GF-D8 (cell line): ENCODE measurements at regions not wholly inside any gene's neighbourhood (a gene's known extent, or its start where the extent isn't known, plus 50 kb on each side); places are given as distances from the start of the nearest gene placed in this dataset.

ENCODE experiments used
- DNase-seq: peaks from one replicate; lab custom pipeline; 2025; lab: John Stamatoyannopoulos, UW

DNA sequence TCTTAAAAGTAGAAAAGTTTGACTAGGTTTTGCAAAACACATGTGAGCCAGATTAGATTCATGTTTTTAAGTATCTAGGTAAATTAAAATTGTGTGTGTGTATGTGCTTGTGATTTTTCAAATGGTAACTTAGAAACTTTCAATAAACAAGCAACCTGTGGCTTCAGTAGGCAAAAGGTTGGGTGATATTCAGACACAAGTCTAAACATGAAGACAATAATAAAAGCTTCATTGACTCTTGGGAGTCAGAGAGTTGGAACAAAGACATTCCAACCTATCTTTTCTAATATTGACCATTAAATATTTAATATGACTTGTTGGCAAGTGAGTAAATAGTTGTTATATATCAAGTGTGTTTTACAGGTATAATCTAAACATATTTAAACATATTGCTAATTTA is 1049.6 kb upstream of the ADGRL4 start:
- DNase-seq: no peak

DNA sequence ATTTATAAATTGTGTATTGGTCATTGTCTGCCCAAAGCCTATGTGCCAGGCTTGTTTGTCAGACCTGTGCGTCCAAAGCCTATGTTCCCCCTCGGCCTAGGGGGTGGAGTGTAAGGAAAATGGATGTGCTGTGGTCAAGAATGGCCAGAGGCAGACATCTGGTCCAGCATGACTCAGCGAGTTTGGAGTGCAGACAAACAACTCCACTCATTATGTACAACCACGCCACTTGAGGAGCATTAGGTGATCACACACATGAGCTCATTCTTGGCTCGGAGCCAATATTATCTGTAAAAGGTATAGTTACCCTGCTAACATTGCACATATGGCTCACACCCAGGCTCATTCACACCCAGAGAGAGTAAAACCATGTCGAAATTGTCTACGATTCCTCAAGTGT is 1047.6 kb upstream of the ADGRL4 start:
- no peak for DNase-seq

DNA sequence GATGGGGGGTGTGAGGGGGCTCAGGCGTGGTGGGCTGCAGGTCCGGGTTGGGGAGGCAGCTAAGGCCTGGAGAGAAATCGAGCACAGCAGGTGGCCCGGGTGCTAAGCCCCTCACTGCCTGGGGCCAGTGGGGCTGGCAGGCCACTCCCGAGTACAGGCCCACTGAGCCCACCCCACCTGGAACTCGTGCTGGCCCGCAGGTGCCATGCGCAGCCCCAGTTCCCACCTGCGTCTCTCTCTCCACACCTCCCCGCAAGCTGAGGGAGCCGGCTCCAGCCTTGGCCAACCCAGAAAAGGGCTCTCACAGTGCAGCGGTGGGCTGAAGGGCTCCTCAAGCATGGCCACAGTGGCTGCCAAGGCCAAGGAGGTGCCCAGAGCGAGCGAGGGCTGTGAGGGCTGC is 1047.1 kb upstream of the ADGRL4 start:
- no peak for DNase-seq

DNA sequence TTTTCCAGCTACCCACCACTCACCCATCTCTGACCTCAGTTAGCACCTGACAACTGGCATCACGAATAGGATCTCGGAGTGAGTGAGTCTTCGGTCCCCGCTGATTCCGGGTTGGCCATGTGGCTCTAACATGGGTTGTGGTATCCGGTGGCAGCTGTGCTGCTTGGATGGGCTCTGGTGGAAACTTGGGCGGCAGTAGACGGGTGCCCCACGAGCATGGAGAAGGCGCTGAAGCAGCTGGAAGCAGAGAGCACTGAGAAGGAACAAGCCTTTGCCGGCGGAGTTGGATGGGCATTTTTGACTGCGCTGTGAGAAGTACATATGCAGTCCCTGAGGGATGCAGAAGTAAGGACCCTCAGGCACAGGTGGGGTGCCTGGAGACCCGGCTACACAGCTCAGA is 1044.0 kb upstream of the ADGRL4 start:
- no peak for DNase-seq

DNA sequence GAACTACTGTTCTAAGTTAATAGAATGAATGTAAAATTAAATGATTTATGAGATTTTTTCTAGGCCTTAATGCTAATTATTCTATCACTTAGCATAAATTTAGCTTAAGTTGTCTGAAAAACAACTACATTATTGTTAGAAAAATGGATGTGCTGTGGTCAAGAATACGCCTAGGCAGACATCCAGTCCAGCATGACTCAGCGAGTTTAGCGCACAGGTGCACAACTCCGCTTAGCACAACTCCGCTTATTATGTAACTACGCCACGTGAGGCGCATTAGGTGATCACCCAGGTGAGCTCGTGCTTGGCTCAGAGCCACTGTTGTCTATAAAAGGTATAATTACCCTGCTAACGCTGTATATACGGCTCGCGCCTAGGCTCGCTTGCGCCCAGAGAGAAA is 1043.6 kb upstream of the ADGRL4 start:
- DNase-seq: no peak

DNA sequence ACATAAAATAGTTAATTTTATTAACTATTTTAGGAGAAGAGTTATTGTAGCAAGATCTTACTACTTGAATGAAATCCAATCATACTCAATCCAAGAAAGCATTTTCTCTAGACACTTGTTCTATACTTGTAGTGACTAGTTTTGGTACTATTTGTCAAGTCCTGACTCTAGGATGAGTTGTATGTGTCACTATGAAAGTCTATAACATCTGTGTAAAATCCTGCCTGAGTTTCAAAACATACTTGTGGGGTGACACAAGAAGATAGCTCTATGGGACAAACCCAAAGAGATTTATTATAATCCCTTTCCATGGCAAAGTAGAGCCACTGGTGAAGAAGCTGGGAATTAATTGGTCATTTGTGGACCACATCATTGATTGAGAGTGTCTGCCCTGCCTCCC is 1042.2 kb upstream of the ADGRL4 start:
- DNase-seq: no peak

DNA sequence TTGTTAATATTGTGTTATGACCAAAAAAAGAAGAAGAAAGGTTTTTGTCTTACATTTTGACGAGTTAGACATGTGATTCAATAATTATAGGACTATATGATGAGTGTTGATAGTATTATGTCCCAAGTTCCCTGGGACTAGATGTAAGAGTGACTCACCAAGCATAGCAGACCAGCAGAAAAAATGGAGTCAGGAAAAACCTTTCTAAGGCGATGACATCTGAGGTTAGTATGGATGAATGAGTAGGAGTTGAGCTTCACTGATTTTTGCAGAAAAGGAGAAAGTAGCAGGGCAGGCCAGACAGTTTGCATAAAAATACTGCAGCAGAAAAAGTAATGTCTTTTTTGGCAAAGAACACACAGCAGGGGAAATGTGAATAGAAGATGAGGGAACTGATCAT is 1041.3 kb upstream of the ADGRL4 start:
- DNase-seq: no peak

DNA sequence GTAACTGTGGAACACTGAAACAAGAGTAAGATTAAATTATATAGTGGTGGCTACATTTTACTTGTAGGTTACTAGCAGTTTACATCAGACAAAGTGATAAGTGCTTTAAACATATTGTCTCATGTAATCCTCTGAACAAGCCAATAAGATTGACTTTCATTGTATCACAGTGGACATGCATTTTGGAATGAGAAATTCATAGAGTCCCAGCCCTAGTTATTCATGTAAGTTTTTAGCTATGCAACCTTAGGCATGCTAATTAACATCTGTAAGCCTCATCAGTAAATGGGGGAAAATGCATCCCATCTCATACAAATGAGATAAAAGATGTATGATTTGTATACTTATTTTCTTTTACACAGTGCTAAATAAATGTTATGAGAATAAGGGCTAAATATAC is 1038.1 kb upstream of the ADGRL4 start:
- DNase-seq: no peak

DNA sequence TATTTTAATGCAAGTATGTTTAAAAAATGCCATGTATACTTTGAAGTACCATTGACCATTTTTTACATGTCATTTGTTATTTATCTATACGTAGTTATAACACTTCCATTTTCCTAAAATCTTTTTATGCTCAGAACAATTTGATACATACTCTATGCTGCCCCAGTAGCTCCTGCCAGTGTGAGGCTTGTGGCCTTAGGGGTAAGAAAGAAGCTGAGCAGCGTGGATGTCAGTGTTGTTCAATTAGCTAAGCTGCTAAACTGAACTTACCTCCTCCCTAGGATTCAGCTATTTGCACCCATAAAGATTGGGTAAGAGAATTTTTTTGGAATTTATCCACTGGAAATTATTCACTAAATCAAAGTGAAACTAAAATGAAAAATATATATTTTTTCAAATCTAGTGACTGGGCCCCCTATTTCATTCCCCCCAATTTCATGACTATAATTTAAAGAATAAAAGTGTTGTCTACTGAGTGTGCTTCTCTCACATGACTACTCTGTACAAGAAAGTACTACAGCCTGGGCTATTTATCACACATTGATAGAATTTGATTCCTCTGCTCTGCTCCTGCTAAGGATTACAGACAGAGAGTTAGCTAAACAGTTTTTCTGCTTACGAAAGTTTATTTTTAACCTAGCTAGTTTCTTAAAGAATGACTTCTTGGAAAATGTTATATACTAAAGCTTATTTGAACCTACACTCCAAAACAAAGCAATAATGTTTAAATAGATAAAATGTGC is 1030.3 kb upstream of the ADGRL4 start:
- no peak for DNase-seq

DNA sequence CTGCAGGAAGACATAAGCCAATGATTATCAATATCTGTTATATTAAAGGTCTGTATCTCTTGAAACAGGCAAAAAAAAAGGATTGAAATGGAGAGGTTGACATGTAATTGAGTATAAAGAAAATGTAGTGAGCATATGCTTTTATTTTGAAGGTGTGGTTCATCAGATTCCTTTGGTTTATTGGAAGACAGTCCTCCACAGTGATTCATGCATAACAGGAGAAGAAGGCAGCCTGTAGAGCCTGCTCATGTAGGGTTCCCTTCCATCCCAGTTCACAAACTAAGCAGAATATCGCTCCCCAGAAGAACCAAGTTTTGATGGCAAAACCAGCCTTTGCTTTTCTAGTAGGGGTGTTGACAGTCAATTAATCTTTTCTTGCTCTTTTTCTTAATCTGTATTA is 1016.8 kb upstream of the ADGRL4 start:
- DNase-seq: no peak

DNA sequence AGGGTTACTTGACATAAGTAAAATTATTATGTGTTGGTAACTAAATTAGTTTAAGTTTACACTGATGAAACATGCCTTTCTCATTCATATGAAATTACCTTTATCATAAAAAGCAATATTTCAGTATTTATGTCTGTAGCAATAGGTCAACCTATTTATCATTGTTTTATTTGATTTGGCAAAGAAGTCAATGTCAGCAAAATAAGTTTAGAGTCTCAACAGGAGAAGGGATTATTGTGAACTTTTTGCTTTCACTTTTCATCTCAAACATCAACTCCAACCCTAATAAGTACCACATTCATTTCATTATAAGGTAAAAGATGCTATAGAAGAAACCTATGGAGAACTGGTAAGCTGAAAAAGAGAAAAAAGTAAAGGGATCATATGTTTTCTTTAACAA is 1015.4 kb upstream of the ADGRL4 start:
- DNase-seq: no peak

DNA sequence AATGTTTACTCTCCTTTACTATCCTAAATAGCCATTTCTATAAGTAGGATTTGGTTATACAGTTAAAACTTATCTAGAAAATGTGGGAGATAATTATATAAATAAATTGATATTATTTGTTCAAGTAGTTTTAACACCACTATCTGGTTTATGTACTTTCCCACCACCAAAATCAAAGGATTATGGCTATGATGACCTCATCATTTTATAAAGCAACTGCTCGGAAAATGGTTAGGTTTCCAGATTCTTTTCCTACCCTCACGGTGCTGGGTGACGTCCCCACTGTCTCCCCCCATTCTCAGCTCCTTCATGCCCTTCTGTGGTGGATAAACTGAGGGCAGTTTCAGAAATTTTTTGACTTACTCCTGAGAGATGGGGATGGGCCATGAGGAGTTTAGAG is 1011.8 kb upstream of the ADGRL4 start:
- no peak for DNase-seq

DNA sequence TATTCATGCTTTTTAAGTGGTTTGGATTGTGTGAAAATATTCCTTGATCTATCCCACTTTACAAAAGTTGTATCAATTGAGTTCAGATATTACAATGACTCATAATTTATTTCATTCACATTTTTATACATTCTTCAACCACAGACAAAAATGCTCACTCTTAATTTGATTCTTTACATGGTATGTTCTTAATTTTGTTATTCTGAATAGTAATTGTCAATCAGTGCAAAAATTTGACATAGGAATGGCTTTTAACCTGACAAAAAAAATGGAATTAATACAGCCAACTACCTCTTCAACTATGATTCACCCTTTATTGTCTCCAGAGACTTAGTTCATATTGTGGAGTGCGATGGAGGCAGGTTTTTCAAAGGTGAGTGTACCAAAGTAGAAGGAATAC is 1002.4 kb upstream of the ADGRL4 start:
- DNase-seq: no peak

DNA sequence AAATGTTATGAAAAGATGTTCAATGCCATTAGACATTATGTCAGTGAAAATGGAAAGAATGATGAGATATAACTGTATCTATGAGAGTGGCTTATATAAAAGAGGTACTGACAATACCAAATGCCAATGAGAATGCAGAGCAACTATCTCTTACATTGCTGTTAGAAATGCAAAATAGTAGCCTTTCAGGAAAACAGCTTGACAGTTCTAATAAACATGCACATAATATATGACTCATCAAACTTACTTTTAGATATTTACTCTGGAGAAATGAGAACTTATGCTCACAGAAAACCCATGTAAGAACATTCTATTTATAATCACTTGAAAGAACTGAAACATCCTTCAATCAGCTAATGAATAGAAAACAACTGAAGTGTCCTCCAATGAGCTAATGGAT is 996.7 kb upstream of the ADGRL4 start:
- no peak for DNase-seq

DNA sequence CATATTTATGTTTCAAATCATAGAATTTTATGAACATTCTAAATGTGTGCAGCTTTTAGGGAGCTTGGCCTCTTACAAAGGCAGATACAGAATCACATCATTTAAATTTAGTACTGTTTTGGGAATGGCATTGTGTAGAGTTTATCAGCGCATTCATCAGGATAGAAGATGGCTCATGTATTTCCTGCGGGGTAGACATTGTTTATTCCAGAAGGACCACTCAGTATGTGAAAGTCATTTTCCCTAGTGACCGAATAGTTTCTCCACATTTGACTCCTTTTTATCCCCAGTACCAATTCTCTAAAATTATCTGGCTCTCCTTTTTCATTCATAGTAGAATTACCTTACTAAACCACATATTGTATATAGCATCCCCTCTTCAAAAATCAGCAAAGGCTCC is 981.9 kb upstream of the ADGRL4 start:
- no peak for DNase-seq

DNA sequence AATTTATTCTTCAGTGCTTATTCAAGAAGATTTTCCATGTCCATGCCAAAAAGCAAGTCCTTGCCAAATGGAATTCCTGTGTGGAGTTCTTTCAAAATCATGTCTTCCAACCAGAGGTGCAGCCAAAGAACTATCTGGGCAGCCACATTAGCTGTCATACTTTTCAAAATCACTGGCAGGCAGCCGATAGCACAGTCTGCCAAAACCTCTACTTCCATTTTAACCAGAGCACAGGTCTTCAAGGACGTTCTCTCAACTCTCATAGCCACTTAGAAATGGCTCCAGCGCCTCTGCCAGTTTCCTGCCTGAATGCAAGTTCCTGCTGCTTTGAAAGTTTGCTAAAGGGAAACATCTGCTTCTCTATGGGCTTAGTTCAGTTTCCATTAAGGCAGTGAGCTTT is 975.7 kb upstream of the ADGRL4 start:
- DNase-seq: no peak

DNA sequence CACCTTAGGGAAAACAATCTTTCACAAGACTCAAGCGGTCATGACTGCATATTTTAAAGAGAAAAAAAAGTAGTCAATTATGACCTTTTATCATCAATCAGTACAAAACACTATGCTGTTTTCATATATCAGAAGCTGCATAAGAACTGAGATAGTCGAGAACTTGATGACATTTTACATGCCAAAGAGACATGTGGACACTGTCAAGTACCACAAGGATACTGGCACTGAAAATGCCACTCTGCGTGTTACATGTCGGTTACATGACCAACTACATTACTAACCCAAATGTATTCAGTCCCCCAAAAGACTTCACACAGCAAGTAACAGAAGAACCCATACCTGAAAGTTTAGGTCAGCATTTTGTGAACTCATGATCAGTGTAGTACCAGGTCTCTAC is 975.0 kb upstream of the ADGRL4 start:
- DNase-seq: no peak

DNA sequence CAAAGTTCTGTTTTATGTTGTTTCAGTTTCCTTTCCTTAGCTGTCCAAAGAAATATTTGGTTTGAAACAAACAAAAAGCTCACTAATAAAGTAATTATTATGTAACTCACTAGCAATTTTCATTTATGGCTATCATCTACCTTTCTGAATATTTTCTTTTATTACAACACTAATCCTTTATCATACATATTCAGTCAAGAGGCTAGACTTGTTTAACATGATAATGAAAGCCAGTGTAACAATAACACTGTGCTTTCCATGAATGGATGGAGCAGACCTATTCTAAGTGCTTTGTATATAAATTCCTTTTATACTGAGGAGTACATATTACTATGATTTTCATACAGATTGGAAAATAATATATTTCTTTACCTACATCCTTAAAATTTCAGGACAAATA is 972.8 kb upstream of the ADGRL4 start:
- no peak for DNase-seq

DNA sequence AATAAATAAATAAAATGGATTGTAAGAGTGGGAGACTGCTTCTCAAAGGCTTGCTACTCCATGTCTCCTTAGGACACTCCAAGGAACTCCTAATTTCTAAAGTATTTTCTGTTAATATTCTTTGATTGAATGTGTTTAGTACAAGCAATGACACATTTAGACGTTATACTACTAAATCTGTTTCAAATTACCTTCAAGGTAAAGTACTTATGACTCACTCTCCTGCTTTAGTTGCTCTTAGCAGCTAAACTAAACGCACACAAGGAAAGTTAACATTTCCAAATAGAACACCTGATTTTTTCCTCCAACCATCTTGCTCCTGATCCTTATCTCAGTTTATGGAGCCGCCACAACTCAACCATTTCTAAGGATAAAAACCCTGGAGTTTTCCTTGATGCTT is 969.8 kb upstream of the ADGRL4 start:
- DNase-seq: no peak

DNA sequence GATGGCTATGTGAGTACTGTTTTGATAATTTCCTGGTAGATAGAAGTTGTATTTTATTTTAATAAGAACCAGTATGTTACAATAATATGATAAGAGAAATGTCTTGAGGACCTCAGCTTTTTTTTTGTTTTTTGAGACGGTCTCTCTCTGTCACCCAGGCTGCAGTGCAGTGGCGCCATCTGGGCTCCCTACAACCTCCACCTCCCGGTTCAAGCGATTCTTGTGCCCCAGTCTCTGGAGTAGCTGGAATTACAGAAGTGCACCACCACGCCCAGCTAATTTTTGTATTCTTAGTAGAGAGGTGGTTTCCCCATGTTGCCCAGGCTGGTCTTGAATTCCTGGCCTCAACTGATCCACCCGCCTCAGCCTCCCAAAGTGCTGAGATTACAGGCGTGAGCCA is 968.1 kb upstream of the ADGRL4 start:
- DNase-seq: no peak

DNA sequence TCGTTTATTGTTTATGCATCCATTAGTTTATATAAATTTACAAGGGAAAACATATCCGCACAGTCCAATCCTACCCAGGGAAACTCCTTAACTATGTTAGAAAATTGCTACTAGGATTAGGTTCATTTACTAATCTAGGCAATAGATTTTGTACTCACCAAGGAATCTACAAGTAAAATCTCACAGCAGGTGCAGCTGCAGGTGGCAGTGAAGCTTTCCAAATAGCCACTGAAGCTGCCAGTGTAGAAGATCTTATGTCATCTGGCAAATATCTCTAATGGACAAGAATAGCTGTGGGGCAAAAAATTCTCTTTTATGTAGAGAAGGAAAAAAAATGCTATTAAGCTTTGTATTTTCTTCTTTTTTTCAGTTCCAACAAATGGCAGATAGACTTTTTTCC is 963.4 kb upstream of the ADGRL4 start:
- no peak for DNase-seq

DNA sequence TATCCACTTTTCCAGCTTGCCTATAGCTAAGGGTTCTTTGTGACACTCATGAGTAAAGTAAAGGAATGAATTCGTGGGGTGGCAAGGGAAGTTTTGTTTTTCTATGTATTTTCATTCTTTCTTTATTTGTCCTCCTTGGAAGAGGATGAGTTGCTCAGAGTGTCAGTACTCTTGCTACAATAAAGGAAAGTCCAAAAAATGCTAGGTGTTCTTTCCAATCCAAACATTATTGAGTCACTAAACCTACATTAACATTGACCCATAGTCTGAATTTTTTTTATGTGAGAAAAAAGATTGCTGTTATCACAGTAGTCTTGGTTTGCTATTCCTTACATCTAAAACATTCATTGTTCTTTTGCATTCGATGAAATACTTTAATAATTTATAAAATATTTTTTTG is 959.9 kb upstream of the ADGRL4 start:
- DNase-seq: no peak

DNA sequence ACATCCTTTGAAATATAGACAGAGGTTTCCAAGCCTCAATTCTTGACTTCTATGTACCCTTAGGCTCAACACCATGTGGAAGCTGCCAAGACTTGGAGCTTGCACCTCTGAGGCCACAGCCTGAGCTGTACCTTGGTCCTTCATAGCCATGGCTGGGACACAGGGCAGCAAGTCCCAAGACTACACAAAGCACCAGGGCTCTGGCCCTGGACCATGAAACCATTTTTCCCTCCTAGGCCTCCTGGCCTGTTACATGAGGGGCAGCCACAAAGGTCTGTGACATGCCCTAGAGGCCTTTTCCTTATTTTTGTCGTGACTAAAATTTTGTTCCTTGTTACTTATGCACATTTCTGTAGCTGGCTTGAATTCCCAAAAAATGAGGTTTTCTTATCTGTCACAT is 953.1 kb upstream of the ADGRL4 start:
- no peak for DNase-seq

DNA sequence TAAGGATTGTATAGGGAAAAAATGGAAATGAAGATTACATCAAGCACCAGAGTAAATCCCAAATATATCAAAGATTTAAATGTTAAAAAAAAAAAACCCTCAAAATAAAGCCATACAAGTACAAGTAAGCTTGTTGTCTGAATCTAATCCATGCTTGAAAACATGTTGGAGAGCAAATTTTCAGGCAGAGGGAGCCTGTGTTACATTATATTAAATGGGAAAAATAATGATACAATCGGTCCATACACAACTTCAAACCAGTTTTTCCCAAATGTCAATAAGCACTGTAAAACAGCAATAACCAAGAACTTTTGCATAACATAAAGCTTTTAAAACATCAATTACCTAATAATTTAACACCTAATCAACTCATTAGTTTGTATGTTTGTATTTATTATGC is 949.4 kb upstream of the ADGRL4 start:
- no peak for DNase-seq

DNA sequence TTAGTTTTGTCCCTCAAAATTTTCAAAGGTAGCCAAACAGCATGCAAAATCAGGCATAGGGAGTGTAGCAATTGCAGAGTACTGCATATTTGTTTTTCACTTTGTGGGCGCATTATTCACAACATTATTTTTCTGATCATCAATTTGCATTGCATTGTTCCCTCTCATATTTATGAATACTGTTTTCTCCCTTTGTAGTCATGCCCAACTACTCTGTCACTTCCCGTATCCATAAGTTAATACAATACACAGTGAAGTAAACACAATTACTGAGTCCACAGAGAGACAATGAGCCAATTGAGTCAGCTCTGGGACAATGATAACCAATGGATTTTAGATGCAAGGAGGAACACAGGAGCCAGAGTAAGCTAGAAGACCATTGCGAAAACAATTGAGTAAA is 944.0 kb upstream of the ADGRL4 start:
- no peak for DNase-seq
